GM19463 (cell line): ENCODE measurements at regions not wholly inside any gene's neighbourhood (a gene's known extent, or its start where the extent isn't known, plus 50 kb on each side); places are given as distances from the start of the nearest gene placed in this dataset.

Experiments
- ATAC-seq: cut with Tn5 transposase; IDR thresholded peaks from one replicate; pipeline ENCODE4 v1.9.1; 2021; ENCODE audit warnings: mild to moderate bottlenecking, moderate library complexity; ENCODE audit not compliant: unreplicated experiment

GRCh38 chr20:17093782-17094181 is 133.1 kb upstream of the PCSK2 start:
- no peak for ATAC-seq

GRCh38 chr20:17097603-17098002 is 129.2 kb upstream of the PCSK2 start:
- no peak for ATAC-seq

GRCh38 chr20:17100506-17100905 is 126.3 kb upstream of the PCSK2 start:
- ATAC-seq: no peak

GRCh38 chr20:17107127-17107526 is 119.7 kb upstream of the PCSK2 start:
- ATAC-seq: no peak

GRCh38 chr20:17108896-17109295 is 117.9 kb upstream of the PCSK2 start:
- no peak for ATAC-seq

GRCh38 chr20:17109307-17109706 is 117.5 kb upstream of the PCSK2 start:
- ATAC-seq: no peak

GRCh38 chr20:17128206-17128605 is 98.6 kb upstream of the PCSK2 start:
- no peak for ATAC-seq

- no peak for ATAC-seq
These were observed 97.8 kb upstream of the PCSK2 start for GRCh38 chr20:17129089-17129488.

- ATAC-seq: no peak
These were observed 89.1 kb upstream of the PCSK2 start for GRCh38 chr20:17137692-17138091.

- ATAC-seq: no peak
These were observed 88.6 kb upstream of the PCSK2 start for GRCh38 chr20:17138237-17138636.

- ATAC-seq: no peak
These were observed 85.9 kb upstream of the PCSK2 start for GRCh38 chr20:17140894-17141293.

GRCh38 chr20:17141568-17141967 is 85.3 kb upstream of the PCSK2 start:
- ATAC-seq: no peak

- no peak for ATAC-seq
These were observed 84.2 kb upstream of the PCSK2 start for GRCh38 chr20:17142666-17143065.

- no peak for ATAC-seq
These were observed 76.0 kb upstream of the PCSK2 start for GRCh38 chr20:17150858-17151257.

GRCh38 chr20:17155401-17155800 is 71.4 kb upstream of the PCSK2 start:
- no peak for ATAC-seq

GRCh38 chr20:17158701-17159100 is 68.1 kb upstream of the PCSK2 start:
- ATAC-seq: no peak

- no peak for ATAC-seq
These were observed 65.0 kb upstream of the PCSK2 start for GRCh38 chr20:17161673-17162481.

GRCh38 chr20:17168026-17168612 is 58.7 kb upstream of the PCSK2 start:
- ATAC-seq: no peak

GRCh38 chr20:17169585-17170136 is 57.2 kb upstream of the PCSK2 start:
- ATAC-seq: no peak

GRCh38 chr20:17171746-17172280 is 55.0 kb upstream of the PCSK2 start:
- no peak for ATAC-seq

- no peak for ATAC-seq
These were observed 53.9 kb upstream of the PCSK2 start for GRCh38 chr20:17172836-17173516.
